GM18861 (cell line): ENCODE measurements at regions not wholly inside any gene's neighbourhood (a gene's known extent, or its start where the extent isn't known, plus 50 kb on each side); places are given as distances from the start of the nearest gene placed in this dataset.
"Not testable (repeated sequence)": the region's sequence is repeated elsewhere in the genome, so short reads cannot be mapped to it uniquely, and the experiment has no call there.

ENCODE experiments used
- ATAC-seq: cut with Tn5 transposase; IDR thresholded peaks from one replicate; pipeline ENCODE4 v1.9.1; 2021; ENCODE audit not compliant: unreplicated experiment

DNA sequence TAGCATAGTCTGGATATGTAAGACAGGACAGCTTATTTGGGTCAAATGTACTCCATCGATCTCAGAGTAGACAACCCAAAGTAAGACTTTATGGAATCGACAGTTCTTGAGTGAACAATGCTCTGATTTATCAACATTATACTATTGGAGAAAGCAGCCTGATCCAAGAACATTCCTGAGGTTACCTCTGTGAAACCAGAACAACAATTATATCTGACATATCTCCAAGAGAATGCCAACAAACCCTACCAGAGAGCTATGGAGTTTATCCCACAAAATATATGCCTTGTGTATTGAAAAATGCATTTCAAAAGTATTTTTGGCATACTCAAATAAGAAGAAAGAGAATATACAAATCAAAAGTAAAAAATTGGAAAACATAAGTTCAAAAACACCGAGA is 1985.9 kb downstream of the EFNA5 start:
- no peak for ATAC-seq

DNA sequence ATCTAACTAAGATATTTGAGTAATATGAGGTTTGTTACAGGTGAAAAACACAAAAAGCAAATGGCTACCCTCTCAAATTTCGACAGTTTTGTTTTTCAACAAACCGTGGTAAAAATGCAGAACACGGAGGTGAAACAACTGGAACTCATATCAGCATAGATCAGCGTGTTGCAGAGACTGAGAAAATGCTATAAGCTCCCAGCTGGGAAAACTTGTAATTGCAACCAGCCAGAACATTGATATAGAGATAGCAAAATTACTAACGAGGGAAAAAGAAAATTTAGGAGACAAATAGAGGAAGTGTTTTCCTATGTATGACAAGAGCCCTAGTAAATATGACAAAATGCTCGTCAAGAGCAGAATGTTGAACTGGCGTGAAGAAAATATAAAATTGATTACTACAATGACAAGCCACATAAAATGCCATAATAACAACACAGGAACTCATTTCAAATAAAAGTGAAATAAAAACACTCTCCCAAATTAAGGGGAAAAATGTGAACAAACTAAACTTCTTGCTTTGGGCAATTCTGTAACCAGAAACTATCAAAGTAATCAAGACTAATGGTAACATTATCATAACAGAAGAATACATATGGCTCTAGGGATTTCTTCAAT is 1989.8 kb downstream of the EFNA5 start:
- ATAC-seq, result no peak

DNA sequence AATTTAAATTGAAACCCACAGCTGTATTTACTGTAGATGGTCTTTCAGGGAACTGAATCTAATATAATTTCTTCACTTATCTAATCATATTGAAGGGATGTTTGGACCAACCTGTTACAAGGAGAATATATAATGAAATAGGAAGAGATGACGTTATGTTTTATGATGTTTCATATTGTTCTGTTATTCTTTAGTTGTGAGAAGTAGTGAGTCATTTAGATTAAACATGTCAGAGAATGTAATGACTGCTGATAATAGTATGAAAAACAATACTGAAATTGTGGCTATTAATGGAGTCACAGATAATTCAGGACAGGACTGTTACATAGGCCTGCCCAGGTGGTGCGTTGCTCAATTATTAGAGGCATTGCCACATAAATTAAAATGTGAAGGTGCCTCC is 1993.4 kb downstream of the EFNA5 start:
- no peak for ATAC-seq

- ATAC-seq, result no peak
Measured at GRCh38 chr5:105670596-105670995, 2000.1 kb downstream of the EFNA5 start.

- ATAC-seq, result no peak
Measured at GRCh38 chr5:105663671-105664070, 2007.1 kb downstream of the EFNA5 start.

DNA sequence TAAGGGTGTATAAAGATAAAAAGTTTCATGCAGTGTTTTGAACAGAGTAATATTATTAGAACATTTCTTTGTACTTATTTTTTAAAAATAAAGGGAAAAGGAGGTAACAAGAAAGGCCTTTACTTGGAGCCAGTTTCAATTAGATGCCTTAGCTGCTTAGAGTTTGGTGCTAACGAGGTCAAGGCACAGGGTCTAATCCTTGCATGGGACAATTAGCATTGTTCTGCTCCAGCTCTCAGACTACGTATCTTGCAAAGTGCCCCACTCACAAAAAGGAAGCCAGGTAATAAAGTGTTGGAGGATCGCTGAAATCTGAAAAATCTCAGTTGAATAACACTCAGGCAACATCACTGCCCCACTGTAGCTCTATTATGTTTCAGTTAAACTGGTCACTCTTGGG is 2011.3 kb downstream of the EFNA5 start:
- no peak for ATAC-seq

DNA sequence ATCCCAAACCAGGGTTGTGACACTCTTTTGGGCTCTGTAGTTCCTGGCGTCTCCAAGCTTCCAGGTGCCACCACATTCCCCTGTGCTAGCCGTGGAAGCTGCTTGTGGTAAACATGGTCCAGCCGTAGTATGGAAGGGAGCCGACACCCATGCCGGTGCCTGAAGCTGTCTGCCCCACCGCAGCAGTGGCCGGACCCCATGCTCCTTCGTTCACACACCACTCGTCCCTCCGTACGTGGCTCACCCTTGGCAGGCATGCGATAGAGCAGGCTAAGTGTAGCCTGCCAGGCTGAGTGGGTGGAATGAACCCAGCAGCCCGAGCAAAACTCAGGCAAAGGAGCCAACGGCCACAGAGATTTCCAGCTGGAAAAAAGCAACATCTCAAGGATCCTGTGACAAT is 2030.4 kb downstream of the EFNA5 start:
- no peak for ATAC-seq

- no peak for ATAC-seq
Measured at GRCh38 chr5:105639511-105639910, 2031.2 kb downstream of the EFNA5 start.

DNA sequence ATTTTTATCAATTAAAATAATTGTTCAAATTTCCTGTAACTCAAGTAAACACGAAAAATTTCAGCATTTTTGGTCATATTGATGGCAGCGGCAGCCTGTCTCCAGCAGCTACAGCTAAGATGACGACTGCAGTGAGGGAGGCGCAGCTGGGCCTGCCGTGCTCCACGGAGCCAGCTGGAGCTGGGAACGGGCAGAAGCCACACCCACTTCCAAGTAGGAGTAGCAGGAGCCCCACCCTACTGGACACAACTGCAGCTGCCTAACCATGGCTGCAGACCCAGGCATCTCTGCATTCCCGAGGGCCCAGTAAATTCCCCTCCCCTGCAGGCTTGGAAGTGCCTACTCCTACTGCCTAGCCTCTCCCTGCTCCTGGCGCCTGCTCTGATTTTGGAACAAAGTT is 2031.7 kb downstream of the EFNA5 start:
- ATAC-seq, result no peak

DNA sequence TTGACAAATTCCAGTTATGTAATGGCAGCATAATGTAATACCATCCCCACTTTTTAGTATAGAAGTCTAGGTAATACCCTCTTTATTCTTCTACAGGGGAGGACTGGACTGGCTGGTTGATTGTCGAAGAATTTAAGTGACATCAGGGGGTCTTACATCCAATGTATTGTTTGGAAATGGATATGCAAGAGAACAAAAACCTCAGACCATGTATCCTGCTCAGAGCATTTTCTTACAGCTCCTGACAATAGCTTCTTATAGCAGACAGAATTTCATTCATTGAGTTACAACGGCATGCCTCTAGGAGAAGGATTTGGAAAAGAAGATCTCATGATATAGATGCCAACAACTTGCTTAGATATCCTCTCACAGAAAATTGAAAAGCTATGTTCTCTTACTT is 2032.3 kb downstream of the EFNA5 start:
- no peak for ATAC-seq

DNA sequence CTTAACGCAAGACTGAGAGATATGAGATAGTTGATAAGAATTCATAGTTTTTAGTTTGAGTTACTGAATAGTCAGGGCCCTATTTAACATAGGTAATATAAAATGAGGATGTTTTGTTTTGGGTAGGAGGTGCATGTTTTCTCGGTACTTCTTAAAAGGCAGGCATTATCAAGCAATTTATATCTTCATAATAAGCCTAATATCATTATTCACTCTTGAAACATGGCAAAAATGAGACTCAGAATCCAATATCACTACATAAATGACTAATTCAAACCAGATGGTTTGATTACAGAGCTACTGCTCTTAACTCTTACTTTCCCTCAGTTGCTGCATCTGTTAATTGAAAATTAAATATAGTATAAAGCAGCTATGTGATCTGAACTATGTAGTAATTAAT is 2038.7 kb downstream of the EFNA5 start:
- ATAC-seq, result no peak

DNA sequence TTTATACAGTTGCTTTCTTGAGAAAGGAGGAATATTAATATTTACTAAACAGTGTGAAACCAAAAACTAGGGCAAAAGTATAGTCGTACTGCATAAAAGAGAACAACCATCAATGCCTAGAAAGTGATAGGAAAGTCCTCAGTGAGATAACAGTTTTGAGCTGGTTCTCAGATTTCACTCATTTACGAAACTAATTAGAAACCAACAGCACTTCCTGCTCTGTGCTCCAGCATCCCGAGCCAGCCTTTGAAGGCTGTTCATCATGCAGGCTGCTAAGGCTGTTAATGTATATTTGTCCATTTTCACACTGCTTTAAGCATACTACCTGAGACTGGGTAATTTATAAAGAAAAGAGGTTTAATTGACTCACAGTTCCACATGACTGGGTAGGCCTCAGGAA is 2039.9 kb downstream of the EFNA5 start:
- no peak for ATAC-seq

DNA sequence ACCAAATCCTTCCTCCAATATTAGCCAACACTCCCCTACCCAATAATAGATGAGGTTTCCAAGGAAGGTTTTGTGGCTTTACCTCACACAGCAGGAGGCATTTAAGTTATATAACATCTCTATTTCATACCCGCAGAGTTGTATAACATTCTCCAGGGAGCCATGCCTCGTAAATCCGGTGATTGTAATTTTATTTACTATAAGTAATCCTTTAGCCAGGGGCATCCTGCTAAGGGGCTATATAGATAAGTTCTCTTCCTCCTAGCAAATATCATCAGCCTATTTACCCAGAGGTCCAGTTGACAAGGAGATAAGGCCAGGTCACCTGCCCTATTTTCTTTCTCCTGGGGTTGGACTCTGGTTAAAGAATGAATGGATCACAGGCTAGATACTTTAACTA is 2051.0 kb downstream of the EFNA5 start:
- ATAC-seq, result no peak

- no peak for ATAC-seq
Measured at GRCh38 chr5:105617436-105618215, 2053.1 kb downstream of the EFNA5 start.

DNA sequence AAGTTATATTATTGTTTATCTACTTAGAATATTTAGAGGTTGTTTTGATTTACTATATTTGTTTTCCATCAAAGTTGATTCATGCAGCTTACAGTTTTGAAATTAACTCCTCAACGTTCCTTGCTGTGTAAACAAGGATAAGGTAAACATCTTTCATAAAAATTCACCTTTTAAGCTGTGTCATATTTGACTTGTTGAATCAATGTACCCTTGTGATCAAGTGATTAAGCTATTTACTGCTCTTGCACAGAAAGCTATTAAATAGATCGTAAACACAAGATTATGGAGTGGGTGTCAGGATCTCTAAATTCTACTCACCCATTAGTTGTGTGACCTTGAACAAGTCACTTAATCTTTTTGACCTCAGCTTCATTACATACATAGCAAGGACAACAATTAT is 2054.0 kb upstream of the NUDT12 start:
- no peak for ATAC-seq

DNA sequence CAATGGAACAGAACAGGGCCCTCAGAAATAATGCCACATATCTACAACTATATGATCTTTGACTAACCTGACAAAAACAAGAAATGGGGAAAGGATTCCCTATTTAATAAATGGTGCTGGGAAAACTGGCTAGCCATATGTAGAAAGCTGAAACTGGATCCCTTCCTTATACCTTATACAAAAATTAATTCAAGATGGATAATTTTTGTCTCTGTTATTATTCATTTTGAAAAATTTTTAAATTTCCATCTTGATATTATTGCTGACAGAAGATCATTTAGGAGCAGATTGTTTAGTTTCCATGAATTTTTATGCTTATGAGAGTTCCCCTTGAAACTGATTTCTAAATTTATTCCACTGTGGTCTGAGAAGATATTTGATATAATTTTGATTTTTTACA is 2039.8 kb upstream of the NUDT12 start:
- ATAC-seq, result not testable (repeated sequence)

GRCh38 chr5:105593011-105593760 is 2030.6 kb upstream of the NUDT12 start:
- no peak for ATAC-seq

- no peak for ATAC-seq
Measured at GRCh38 chr5:105587963-105588662, 2025.5 kb upstream of the NUDT12 start.

DNA sequence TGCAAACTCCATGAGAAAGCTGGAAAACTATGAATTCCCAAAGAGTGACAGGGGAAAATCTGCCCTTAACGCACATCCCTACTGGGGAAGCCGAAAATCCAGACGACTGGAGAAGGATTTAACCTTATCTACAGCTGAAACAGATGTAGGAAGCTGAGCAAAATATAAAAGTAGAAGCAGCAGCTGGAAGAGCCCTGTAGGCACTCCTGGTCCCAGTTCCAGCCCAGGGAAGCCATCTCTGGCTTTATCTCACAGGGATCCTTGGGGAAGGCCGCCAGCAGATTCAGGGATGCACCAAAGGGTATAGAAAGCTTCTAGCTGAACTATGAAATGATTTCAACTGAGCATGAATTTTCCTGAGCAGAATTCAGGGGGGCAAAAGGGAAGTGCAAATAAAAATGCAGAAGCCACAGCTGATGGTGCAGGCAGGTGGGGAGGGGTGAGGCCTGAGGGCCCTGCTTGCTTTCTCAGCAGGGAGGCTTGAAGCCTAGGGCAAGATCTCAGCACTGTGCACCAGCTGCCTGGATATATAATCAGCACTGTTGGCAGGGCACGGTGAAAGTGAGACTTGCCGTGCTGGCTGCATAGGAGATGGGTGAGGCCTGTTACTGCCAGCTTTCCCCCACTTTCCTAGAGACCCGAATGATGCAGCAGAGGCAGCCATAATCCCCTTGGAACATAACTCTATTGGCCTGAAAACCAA is 2019.5 kb upstream of the NUDT12 start:
- no peak for ATAC-seq

- ATAC-seq, result no peak
Measured at GRCh38 chr5:105573575-105573974, 2011.0 kb upstream of the NUDT12 start.

GRCh38 chr5:105565531-105565930 is 2002.9 kb upstream of the NUDT12 start:
- ATAC-seq, result no peak
